ENCODE measurements at regions not wholly inside any gene's neighbourhood (a gene's known extent, or its start where the extent isn't known, plus 50 kb on each side); places are given as distances from the start of the nearest gene placed in this dataset.

- TF ChIP-seq CTCF (IDR thresholded peaks at IDR 0.05; ENCODE audit: borderline replicate concordance): no peak
- peaks cover 12% of the 10 kb centered on the region for H3K27me3 ChIP-seq (ENCODE audit: low read depth)
- H3K36me3 ChIP-seq: no peaks in the 10 kb centered on the region
- no peaks in the 10 kb centered on the region for H3K9me3 ChIP-seq (replicated peaks)
- H3K27ac ChIP-seq (replicated peaks): no peak overlapping the region
- DNase-seq: no peak
- intact Hi-C loops (cut with micrococcal nuclease): no loop called here
- no peak overlapping the region for H3K4me3 ChIP-seq
- no peaks in the 10 kb centered on the region for H3K4me1 ChIP-seq
These were observed 137.3 kb upstream of the KIRREL3 start for GRCh38 chr11:127137771-127138280.

GRCh38 chr11:127136438-127136837 is 135.9 kb upstream of the KIRREL3 start:
- DNase-seq: no peak
- no peak for TF ChIP-seq CTCF (IDR thresholded peaks at IDR 0.05; ENCODE audit: borderline replicate concordance)

DNA sequence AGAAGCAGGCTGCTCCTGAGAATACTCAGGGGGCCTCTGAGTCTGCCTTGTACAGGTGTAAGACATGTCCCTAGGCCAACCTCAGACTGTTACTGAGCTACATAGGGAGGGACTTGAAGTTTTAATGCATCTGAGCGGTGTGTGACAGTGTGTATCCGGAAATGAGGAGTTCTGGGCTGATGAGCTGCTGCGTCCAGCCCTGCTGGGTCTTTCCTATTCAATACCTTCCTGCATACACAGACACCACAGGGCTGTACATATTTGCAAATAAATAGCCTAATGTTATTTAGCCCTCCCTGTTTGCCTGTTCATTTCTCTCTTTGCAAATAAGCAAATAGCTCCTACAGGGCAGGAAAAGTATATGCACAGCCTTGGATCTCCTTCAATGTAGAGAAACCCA is 134.7 kb upstream of the KIRREL3 start:
- no peak overlapping the region for H3K4me3 ChIP-seq
- H3K4me1 ChIP-seq: no peaks in the 10 kb centered on the region
- no peak overlapping the region for H3K27ac ChIP-seq (replicated peaks)
- intact Hi-C loops (cut with micrococcal nuclease): no loop called here
- no peak for DNase-seq
- no peaks in the 10 kb centered on the region for H3K9me3 ChIP-seq (replicated peaks)
- peaks cover 15% of the 10 kb centered on the region for H3K27me3 ChIP-seq (ENCODE audit: low read depth)
- H3K36me3 ChIP-seq: no peaks in the 10 kb centered on the region
- TF ChIP-seq CTCF (IDR thresholded peaks at IDR 0.05; ENCODE audit: borderline replicate concordance): no peak

More at GRCh38 chr11:127136438-127136837, 135.9 kb upstream of the KIRREL3 start:
- Histone ChIP-seq H3K36me3 (no peaks in the 10 kb centered on the region), H3K9me3 (replicated peaks) (no peaks in the 10 kb centered on the region), H3K27ac (replicated peaks) (no peak overlapping the region), H3K4me1 (no peaks in the 10 kb centered on the region), H3K27me3 (ENCODE audit: low read depth) (peaks cover 19% of the 10 kb centered on the region), H3K4me3 (no peak overlapping the region)
- intact Hi-C loops (cut with micrococcal nuclease): no loop called here

- Histone ChIP-seq H3K4me3 (no peak overlapping the region), H3K9me3 (replicated peaks) (no peaks in the 10 kb centered on the region), H3K27me3 (ENCODE audit: low read depth) (peaks cover 16% of the 10 kb centered on the region), H3K27ac (replicated peaks) (no peak overlapping the region), H3K36me3 (no peaks in the 10 kb centered on the region), H3K4me1 (no peaks in the 10 kb centered on the region)
- intact Hi-C loops (cut with micrococcal nuclease): no loop called here
- no peak for TF ChIP-seq CTCF (IDR thresholded peaks at IDR 0.05; ENCODE audit: borderline replicate concordance)
- no peak for DNase-seq
These were observed 132.5 kb upstream of the KIRREL3 start for GRCh38 chr11:127133061-127133460.

DNA sequence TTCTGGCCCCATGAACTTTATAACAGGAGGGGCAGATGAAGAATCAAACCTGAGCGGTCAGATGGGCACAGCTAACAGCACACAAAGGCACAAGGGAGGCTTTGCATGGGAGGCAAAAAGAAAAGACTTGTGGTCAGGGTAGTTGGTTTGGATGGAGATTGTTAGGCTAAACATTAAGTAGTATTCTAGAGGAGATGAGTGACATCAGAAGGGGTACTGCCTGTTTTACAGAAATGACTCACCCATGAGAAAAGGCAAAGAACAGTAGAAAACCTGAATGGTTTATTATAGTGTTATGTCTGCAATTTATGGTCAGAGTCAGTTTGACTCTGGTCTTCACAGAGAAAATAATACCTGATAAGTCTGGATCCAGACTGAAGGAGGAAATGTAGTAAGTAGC is 129.8 kb upstream of the KIRREL3 start:
- Histone ChIP-seq H3K4me1 (no peaks in the 10 kb centered on the region), H3K4me3 (no peak overlapping the region), H3K27me3 (ENCODE audit: low read depth) (peaks cover 16% of the 10 kb centered on the region), H3K36me3 (no peaks in the 10 kb centered on the region), H3K27ac (replicated peaks) (no peak overlapping the region), H3K9me3 (replicated peaks) (no peaks in the 10 kb centered on the region)
- intact Hi-C loops (cut with micrococcal nuclease): no loop called here
- DNase-seq: no peak
- TF ChIP-seq CTCF (IDR thresholded peaks at IDR 0.05; ENCODE audit: borderline replicate concordance): no peak

All from left ventricle myocardium inferior (tissue), 1 donor.